ENCODE measurements at regions not wholly inside any gene's neighbourhood (a gene's known extent, or its start where the extent isn't known, plus 50 kb on each side); places are given as distances from the start of the nearest gene placed in this dataset.

DNA sequence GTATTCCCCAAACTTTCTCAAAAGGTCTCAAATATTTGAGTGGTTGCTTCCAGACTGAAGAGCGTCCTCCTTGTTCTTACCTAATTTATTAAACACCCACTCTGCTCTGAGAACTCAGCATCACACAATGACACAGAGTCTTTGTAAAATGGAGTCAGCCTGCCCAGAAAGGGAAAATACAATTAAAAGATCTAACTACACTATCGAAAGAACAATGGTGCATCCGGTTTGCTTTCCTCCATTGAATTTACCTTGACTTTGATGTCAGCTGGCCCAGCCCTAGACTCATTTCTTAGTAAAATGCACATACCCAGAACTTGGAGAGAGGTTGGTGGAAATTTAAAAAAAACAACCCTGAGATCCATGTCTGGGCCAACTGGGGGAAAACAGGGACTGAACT is 120.7 kb upstream of the SERP2 start:
- FAIRE-seq (no peak), ATAC-seq (no peak), DNase-seq (ENCODE audit: low spot score) (no peak)
- no peaks in the 10 kb centered on the region for H3K79me2 ChIP-seq (ENCODE audit: insufficient read depth, low read length)
- H3K36me3 ChIP-seq (replicated peaks in 1 of 2; ENCODE audit: control insufficient read depth in 1 of 2, insufficient read depth in 2 of 2, low read length in 2 of 2) = no peaks in the 10 kb centered on the region
- in situ Hi-C loops (cut with HindIII; ENCODE audit: extremely low pct_ligation_motif_present, low pct_unique_long_range_greater_than_20kb) = no loop called here
- H2AFZ ChIP-seq (ENCODE audit: low read length) = no peak overlapping the region
- 70% methylated on average over 3 of the region's 3 CpGs for WGBS (ENCODE audit: low lambda C conversion rate)
- H3K27ac ChIP-seq (ENCODE audit: extremely low read length, insufficient read depth, low read length) = no peak overlapping the region
- peaks cover 1 to 7% of the 10 kb centered on the region in 2 experiments; a peak in 2 of 5 replicates for H3K27me3 ChIP-seq (ENCODE audit: control insufficient read depth in 1 of 2, insufficient read depth in 2 of 2, low read length in 2 of 2)
- no peak for TF ChIP-seq ZNF3 (CRISPR knock-in tag; IDR thresholded peaks at IDR 0.05)
- TF ChIP-seq NFYB (CRISPR knock-in tag; IDR thresholded peaks at IDR 0.05) = no peak
- TF ChIP-seq, protein P1, sequence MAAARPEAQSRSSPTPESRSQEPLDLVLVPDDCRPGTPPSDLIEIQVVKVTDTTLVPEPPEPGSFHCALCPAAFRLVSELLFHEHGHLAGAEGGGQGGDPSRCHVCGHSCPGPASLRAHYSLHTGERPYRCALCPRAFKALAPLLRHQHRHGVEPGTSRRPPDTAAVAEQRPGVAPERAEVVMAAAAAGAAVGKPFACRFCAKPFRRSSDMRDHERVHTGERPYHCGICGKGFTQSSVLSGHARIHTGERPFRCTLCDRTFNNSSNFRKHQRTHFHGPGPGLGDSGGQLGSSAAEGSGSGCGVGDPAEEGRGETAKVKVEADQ (CRISPR knock-in tag; IDR thresholded peaks at IDR 0.05; ENCODE audit: borderline replicate concordance) = no peak
- no peak for TF ChIP-seq NFKB2 (CRISPR knock-in tag; IDR thresholded peaks at IDR 0.05; ENCODE audit: borderline replicate concordance)
- TF ChIP-seq CBX2 (IDR thresholded peaks at IDR 0.05; ENCODE audit: low read depth, low read length) = no peak
- TF ChIP-seq CBX2 (CRISPR knock-in tag; IDR thresholded peaks at IDR 0.05; ENCODE audit: low read depth) = no peak
- TF ChIP-seq ZNF10 (CRISPR knock-in tag; IDR thresholded peaks at IDR 0.05; ENCODE audit: borderline replicate concordance, low read depth) = no peak
- no peak for TF ChIP-seq NFE2 (CRISPR knock-in tag; IDR thresholded peaks at IDR 0.05)
- TF ChIP-seq, protein P2, sequence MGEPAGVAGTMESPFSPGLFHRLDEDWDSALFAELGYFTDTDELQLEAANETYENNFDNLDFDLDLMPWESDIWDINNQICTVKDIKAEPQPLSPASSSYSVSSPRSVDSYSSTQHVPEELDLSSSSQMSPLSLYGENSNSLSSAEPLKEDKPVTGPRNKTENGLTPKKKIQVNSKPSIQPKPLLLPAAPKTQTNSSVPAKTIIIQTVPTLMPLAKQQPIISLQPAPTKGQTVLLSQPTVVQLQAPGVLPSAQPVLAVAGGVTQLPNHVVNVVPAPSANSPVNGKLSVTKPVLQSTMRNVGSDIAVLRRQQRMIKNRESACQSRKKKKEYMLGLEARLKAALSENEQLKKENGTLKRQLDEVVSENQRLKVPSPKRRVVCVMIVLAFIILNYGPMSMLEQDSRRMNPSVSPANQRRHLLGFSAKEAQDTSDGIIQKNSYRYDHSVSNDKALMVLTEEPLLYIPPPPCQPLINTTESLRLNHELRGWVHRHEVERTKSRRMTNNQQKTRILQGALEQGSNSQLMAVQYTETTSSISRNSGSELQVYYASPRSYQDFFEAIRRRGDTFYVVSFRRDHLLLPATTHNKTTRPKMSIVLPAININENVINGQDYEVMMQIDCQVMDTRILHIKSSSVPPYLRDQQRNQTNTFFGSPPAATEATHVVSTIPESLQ (CRISPR knock-in tag; conservative IDR thresholded peaks at IDR 0.05) = no peak
- TF ChIP-seq ZNF564 (CRISPR knock-in tag; IDR thresholded peaks at IDR 0.05) = no peak
- no peak for TF ChIP-seq ELF3 (CRISPR knock-in tag; IDR thresholded peaks at IDR 0.05)
- no peak for TF ChIP-seq ZNF274 (CRISPR knock-in tag; IDR thresholded peaks at IDR 0.05)
- TF ChIP-seq, protein P3, sequence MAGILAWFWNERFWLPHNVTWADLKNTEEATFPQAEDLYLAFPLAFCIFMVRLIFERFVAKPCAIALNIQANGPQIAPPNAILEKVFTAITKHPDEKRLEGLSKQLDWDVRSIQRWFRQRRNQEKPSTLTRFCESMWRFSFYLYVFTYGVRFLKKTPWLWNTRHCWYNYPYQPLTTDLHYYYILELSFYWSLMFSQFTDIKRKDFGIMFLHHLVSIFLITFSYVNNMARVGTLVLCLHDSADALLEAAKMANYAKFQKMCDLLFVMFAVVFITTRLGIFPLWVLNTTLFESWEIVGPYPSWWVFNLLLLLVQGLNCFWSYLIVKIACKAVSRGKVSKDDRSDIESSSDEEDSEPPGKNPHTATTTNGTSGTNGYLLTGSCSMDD (CRISPR knock-in tag; IDR thresholded peaks at IDR 0.05) = no peak
- TF ChIP-seq RFXANK (CRISPR knock-in tag; IDR thresholded peaks at IDR 0.05) = no peak
- no peak for TF ChIP-seq ZNF282 (IDR thresholded peaks at IDR 0.05; ENCODE audit: partially characterized antibody)
- ChIA-PET POLR2A (no interaction called here), CTCF (ENCODE audit: low intra/inter-chr PET ratio, low total read pairs) (no interaction called here)
- intact Hi-C loops (cut with micrococcal nuclease; ENCODE audit: unreplicated experiment) = no loop called here
- no TSS peak for BruUV-seq (replicated peaks)
- no peak overlapping the region for H3K4me2 ChIP-seq (ENCODE audit: low read depth, low read length)
- H3K9me3 ChIP-seq (ENCODE audit: low read length) = no peaks in the 10 kb centered on the region
- no peaks in the 10 kb centered on the region for H3K4me1 ChIP-seq (ENCODE audit: insufficient read depth, low read length)
- no peak overlapping the region for H3K9ac ChIP-seq (ENCODE audit: insufficient read depth, low read depth, low read length)
- H4K20me1 ChIP-seq (ENCODE audit: insufficient read depth, low read length) = no peaks in the 10 kb centered on the region
- no peak overlapping the region for H3K4me3 ChIP-seq (replicated peaks in 1 of 3; ENCODE audit: insufficient read depth in 1 of 3, low read depth in 2 of 3, low read length in 3 of 3)
